Smooth muscle cell (in vitro differentiated cells): ENCODE measurements at regions not wholly inside any gene's neighbourhood (a gene's known extent, or its start where the extent isn't known, plus 50 kb on each side); places are given as distances from the start of the nearest gene placed in this dataset.

Experiments used
- DNase-seq: peaks from one replicate; lab custom pipeline; 2025; ENCODE audit not compliant: unreplicated experiment; lab: John Stamatoyannopoulos, UW
- H2AFZ ChIP-seq: fragments of 200-600 bp; sonication (generic); 2 replicates; pipeline ENCODE4 v1.6.0; 2016; ENCODE audit warnings: antibody characterized with exemption, low read depth, mild to moderate bottlenecking
- H3F3A ChIP-seq: fragments of 200-600 bp; sonication (generic); 2 replicates; pipeline ENCODE4 v1.6.0; 2017; ENCODE audit warnings: antibody characterized with exemption, low read depth
- H3K27ac ChIP-seq: fragments of 200-600 bp; sonication (generic); 2 replicates; pipeline ENCODE4 v1.5.1; 2016; ENCODE audit warnings: low read depth, mild to moderate bottlenecking
- H3K27me3 ChIP-seq: fragments of 200-600 bp; sonication (generic); 2 replicates; pipeline ENCODE4 v1.6.1; 2016; ENCODE audit warnings: low read depth, mild to moderate bottlenecking
- H3K36me3 ChIP-seq: fragments of 200-600 bp; sonication (generic); 2 replicates; pipeline ENCODE4 v1.5.1; 2016; ENCODE audit warnings: low read depth
- H3K4me1 ChIP-seq: fragments of 200-600 bp; sonication (generic); 2 replicates; pipeline ENCODE4 v1.5.1; 2016; ENCODE audit warnings: low read depth
- H3K4me2 ChIP-seq: fragments of 200-600 bp; sonication (generic); 2 replicates; pipeline ENCODE4 v1.6.0; 2016; ENCODE audit warnings: mild to moderate bottlenecking
- H3K4me3 ChIP-seq: fragments of 200-600 bp; sonication (generic); 2 replicates; pipeline ENCODE4 v1.5.1; 2016; ENCODE audit warnings: mild to moderate bottlenecking
- H3K79me2 ChIP-seq: fragments of 200-600 bp; sonication (generic); 2 replicates; pipeline ENCODE4 v1.6.0; 2016; ENCODE audit warnings: low read depth, mild to moderate bottlenecking
- H3K9ac ChIP-seq: fragments of 200-600 bp; sonication (generic); 2 replicates; pipeline ENCODE4 v1.6.0; 2016; ENCODE audit warnings: low read depth
- H3K9me3 ChIP-seq: fragments of 200-600 bp; sonication (generic); replicated peaks from 2 replicates; pipeline ENCODE4 v1.5.1; 2016; ENCODE audit warnings: low read depth
- H4K20me1 ChIP-seq: fragments of 200-600 bp; sonication (generic); 2 replicates; pipeline ENCODE4 v1.6.0; 2016; ENCODE audit warnings: low read depth
- WGBS: methylation state at CpG from one replicate; pipeline ENCODE4 v1.1.7; 2016; ENCODE audit warnings: low lambda C conversion rate; 5-methylcytosine and 5-hydroxymethylcytosine counted together
- TF ChIP-seq, protein P1 (sequence below): fragments of 200-600 bp; sonication (generic); IDR thresholded peaks from 2 replicates; pipeline ENCODE4 v1.5.1; 2017; ENCODE audit warnings: borderline replicate concordance, mild to moderate bottlenecking, antibody characterized with exemption; ENCODE audit not compliant: insufficient read depth, poor library complexity, severe bottlenecking

DNA sequence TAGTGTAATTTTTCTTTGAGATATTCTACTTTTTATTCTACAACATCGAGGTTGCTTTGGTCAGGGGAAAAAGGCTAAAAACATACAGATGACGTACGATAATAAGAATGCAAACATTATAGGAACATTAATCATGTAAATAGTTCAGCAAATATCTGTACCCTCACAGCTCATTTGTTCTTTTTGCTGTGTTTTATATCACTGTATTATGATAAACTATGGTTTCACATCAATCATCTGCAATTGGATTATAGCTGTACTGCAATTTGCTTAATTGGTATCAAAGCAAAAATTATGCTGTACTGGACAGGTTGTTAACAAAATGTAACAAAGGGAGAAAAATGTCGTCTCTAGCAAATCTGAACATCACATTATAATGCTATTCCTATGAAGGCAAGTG lies 597.1 kb downstream of the EPHA7 start:
- Histone ChIP-seq H3K9me3 (no peaks in the 10 kb centered on the region), H2AFZ (no peak overlapping the region), H3K27me3 (no peaks in the 10 kb centered on the region), H3K4me3 (no peak overlapping the region), H3K9ac (no peak overlapping the region), H3K36me3 (no peaks in the 10 kb centered on the region), H3F3A (no peaks in the 10 kb centered on the region), H3K4me2 (no peak overlapping the region), H3K79me2 (no peaks in the 10 kb centered on the region), H4K20me1 (no peaks in the 10 kb centered on the region), H3K4me1 (no peaks in the 10 kb centered on the region), H3K27ac (no peak overlapping the region)
- no peak for DNase-seq
- WGBS: 83% methylated on average over 4 of the region's 4 CpGs
- TF ChIP-seq, protein P1, sequence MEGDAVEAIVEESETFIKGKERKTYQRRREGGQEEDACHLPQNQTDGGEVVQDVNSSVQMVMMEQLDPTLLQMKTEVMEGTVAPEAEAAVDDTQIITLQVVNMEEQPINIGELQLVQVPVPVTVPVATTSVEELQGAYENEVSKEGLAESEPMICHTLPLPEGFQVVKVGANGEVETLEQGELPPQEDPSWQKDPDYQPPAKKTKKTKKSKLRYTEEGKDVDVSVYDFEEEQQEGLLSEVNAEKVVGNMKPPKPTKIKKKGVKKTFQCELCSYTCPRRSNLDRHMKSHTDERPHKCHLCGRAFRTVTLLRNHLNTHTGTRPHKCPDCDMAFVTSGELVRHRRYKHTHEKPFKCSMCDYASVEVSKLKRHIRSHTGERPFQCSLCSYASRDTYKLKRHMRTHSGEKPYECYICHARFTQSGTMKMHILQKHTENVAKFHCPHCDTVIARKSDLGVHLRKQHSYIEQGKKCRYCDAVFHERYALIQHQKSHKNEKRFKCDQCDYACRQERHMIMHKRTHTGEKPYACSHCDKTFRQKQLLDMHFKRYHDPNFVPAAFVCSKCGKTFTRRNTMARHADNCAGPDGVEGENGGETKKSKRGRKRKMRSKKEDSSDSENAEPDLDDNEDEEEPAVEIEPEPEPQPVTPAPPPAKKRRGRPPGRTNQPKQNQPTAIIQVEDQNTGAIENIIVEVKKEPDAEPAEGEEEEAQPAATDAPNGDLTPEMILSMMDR: no peak

DNA sequence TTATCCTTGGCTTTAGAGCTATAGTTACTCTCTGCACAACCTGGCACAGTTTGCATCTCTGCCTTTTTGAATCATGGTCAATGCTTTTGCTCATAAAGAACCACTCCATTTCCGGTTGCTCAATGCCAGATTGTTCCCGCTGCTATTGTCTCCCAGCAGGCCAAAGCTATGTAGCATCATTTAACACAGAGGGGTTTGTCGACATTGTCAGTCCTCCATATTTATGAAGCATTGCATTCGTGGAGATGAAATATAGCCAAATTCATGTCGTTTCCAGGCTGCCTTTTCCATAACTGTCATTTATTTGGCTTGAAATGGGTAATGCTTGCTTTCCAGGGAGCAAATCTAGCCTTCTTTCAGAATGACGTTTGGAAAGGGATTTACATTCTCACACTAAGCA lies 598.8 kb downstream of the EPHA7 start:
- Histone ChIP-seq H4K20me1 (no peaks in the 10 kb centered on the region), H3K36me3 (no peaks in the 10 kb centered on the region), H3K4me1 (no peaks in the 10 kb centered on the region), H2AFZ (no peak overlapping the region), H3K9ac (no peak overlapping the region), H3K27ac (no peak overlapping the region), H3K27me3 (no peaks in the 10 kb centered on the region), H3F3A (no peaks in the 10 kb centered on the region), H3K79me2 (no peaks in the 10 kb centered on the region), H3K9me3 (no peaks in the 10 kb centered on the region), H3K4me3 (no peak overlapping the region), H3K4me2 (no peak overlapping the region)
- WGBS: 88% methylated on average over 6 of the region's 6 CpGs
- no peak for DNase-seq
- TF ChIP-seq, protein P1: no peak

DNA sequence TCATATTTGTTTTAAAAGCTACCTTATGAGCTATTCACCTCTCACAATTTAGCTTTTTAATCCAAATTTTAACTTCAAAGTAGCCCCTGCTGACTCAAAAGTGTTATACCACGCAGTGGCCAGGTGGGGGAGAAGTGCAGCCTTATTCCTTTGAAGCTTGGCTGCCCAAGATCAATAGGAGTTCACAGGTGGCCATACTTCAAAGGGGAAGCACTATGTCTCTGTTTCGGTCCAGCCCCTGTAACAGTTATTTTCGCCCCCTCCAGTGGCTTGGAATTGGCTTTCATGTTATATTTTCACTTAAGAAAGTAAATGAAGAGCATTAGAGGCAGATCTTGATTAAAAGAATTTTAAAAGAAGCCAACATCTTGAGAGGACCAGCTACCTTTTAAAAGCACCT lies 608.4 kb downstream of the EPHA7 start:
- Histone ChIP-seq H3K9me3 (no peaks in the 10 kb centered on the region), H3K9ac (no peak overlapping the region), H3K36me3 (no peaks in the 10 kb centered on the region), H4K20me1 (no peaks in the 10 kb centered on the region), H3K79me2 (no peaks in the 10 kb centered on the region), H3K4me1 (no peaks in the 10 kb centered on the region), H3F3A (no peaks in the 10 kb centered on the region), H3K4me2 (no peak overlapping the region), H3K27me3 (no peaks in the 10 kb centered on the region), H3K4me3 (no peak overlapping the region), H3K27ac (no peak overlapping the region), H2AFZ (no peak overlapping the region)
- TF ChIP-seq, protein P1: peak; percentile 75
- whole genome bisulfite sequencing: 4% methylated on average over 3 of the region's 3 CpGs
- no peak for DNase-seq

DNA sequence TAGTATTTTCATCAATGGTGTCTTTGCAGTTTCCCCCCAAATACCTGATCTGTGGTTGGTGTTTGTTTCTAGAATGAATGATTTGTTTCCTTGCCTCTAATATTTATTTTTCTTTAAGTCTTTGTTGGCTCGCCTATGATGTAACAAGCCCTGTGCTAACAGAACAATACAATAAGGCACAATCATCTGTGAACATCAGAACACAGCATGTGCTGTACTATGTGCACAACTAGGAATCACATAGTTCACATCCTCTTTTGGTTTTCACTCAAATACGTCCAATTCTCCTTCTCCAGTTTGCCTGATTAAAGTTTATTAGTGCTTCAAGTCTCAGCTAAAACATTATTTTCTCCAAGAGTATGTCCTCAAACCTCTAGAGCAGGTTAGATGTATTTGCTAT lies 613.1 kb downstream of the EPHA7 start:
- H3K36me3 ChIP-seq: no peaks in the 10 kb centered on the region
- no peaks in the 10 kb centered on the region for H3K27me3 ChIP-seq
- no peaks in the 10 kb centered on the region for H4K20me1 ChIP-seq
- H3K4me2 ChIP-seq: no peak overlapping the region
- H3K27ac ChIP-seq: no peak overlapping the region
- no peak overlapping the region for H2AFZ ChIP-seq
- H3K9ac ChIP-seq: no peak overlapping the region
- no peaks in the 10 kb centered on the region for H3K4me1 ChIP-seq
- TF ChIP-seq, protein P1: no peak
- no peaks in the 10 kb centered on the region for H3K9me3 ChIP-seq
- no peak overlapping the region for H3K4me3 ChIP-seq
- DNase-seq: no peak
- H3K79me2 ChIP-seq: no peaks in the 10 kb centered on the region
- H3F3A ChIP-seq: no peaks in the 10 kb centered on the region
- WGBS: 78% methylated on average over 2 of the region's 2 CpGs
